Activated T-helper 1 cell treated with anti-CD3 and anti-CD28 coated beads, Interleukin-12 subunit alpha, Interleukin-12 subunit beta, Interleukin-2, Interleukin-4 antibody, amounts not matched to agents 30 ng/mL and 10 ng/mL and 1 ng/mL, durations not matched to agents 14 hours and 24 hours and 36 hours (primary cell): ENCODE measurements at regions not wholly inside any gene's neighbourhood (a gene's known extent, or its start where the extent isn't known, plus 50 kb on each side); places are given as distances from the start of the nearest gene placed in this dataset.

Experiments
- DNase-seq: peaks from one replicate; pipeline ENCODE4 v3.0.0; 2021; ENCODE audit warnings: low spot score
- H3K27ac Mint-ChIP-seq: one replicate; pipeline ENCODE4 v1.8.0; 2021; ENCODE audit warnings: mild to moderate bottlenecking, mixed read lengths
- H3K27me3 Mint-ChIP-seq: one replicate; pipeline ENCODE4 v1.8.0; 2022; ENCODE audit warnings: mild to moderate bottlenecking, moderate library complexity, mixed read lengths; ENCODE audit not compliant: insufficient read depth
- H3K36me3 Mint-ChIP-seq: one replicate; pipeline ENCODE4 v1.8.0; 2021; ENCODE audit warnings: low read depth, mixed read lengths
- H3K4me1 Mint-ChIP-seq: one replicate; pipeline ENCODE4 v1.8.0; 2021; ENCODE audit warnings: low read depth, mixed read lengths
- H3K4me3 Mint-ChIP-seq: one replicate; pipeline ENCODE4 v1.8.0; 2021; ENCODE audit warnings: mild to moderate bottlenecking, moderate library complexity, mixed read lengths
- H3K9me3 Mint-ChIP-seq: one replicate; pipeline ENCODE4 v1.8.0; 2021; ENCODE audit warnings: mixed read lengths
- intact Hi-C: fragments of 100-400 bp; cut with micrococcal nuclease; formaldehyde crosslinking; loops from one replicate; pipeline ENCODE4 v1.15.1; 2024

DNA sequence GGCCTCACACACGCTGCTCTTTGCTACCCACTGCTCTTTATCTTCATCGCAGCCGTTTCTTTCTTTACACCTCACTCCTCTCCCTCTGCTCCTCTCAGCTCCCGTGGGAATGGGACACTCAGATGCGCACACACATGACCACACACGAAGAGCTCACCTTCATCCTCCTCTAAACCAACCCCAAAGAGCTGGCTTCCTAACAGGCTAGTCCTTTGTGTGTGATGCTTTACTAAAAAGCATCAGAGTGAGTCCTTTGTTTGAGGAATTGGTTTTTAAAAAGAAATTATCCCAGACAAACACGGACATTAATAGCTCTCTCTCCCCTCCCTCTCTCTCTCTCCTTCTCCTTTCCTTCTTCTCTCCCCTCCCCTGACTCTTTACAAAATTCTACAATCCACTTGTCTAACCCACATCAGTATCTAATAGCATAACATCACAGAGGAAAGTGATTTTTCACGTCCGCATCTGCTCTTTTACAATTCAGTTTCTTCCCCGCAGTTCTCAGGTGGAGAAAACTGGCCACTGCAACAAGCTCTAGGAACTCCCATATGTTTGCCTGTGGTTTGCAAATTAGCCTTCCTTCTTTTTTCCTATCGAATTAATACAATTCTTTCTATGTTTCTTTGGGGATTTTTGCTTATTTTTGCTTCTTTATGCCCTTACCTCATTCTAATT lies 306.8 kb upstream of the CNR1 start:
- no peak overlapping the region for H3K27ac Mint-ChIP-seq
- no peaks in the 10 kb centered on the region for H3K36me3 Mint-ChIP-seq

DNA sequence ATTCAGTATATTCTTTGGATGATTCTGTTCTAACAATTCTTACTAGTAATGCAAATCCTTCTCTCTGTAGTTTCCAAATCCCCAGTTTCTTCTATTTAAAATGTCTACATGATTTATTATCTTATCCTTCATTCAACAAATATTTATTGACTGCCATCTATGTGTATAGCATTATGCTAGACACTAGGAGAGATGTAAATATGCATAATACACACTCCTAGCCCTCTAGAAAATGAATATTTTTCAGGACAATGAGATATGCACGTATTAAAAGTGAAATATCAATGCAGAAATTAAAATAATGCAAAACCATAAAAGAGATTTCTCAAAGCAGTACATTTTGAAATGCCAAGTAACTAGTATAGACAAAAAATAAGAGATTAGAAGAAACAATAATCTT lies 293.5 kb upstream of the CNR1 start:
- Mint-ChIP-seq H3K4me3 (no peak overlapping the region), H3K36me3 (no peaks in the 10 kb centered on the region), H3K27me3 (no peaks in the 10 kb centered on the region), H3K4me1 (no peaks in the 10 kb centered on the region), H3K27ac (no peak overlapping the region), H3K9me3 (no peaks in the 10 kb centered on the region)
- no peak for DNase-seq
- intact Hi-C loops = no loop called here

More for the DNA sequence above, 306.8 kb upstream of the CNR1 start:
- H3K27me3 Mint-ChIP-seq = no peaks in the 10 kb centered on the region
- no peak for DNase-seq
- intact Hi-C loops = no loop called here
- H3K4me3 Mint-ChIP-seq = no peak overlapping the region
- H3K4me1 Mint-ChIP-seq = no peaks in the 10 kb centered on the region
- no peaks in the 10 kb centered on the region for H3K9me3 Mint-ChIP-seq

DNA sequence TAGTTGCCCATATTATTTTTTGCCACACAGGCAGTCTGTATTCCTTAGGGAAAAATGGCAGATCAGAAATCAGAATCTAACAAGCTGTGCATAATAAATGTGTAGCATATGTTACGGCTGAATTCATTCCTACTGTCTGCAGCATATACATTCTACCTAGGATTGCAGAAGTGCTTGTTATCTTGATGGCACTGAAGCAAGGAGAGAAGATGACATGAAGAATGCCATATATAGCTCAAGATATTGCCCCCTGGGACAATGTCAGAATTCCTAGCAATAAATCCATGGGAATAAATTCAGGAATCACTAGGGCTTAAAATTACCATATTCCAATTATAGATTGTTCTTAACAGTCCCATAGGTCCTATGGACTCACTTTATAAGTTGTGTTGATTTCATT lies 293.0 kb upstream of the CNR1 start:
- Mint-ChIP-seq H3K36me3 (no peaks in the 10 kb centered on the region), H3K4me1 (no peaks in the 10 kb centered on the region), H3K9me3 (no peaks in the 10 kb centered on the region), H3K27ac (no peak overlapping the region), H3K4me3 (no peak overlapping the region), H3K27me3 (no peaks in the 10 kb centered on the region)
- no peak for DNase-seq
- intact Hi-C loops = no loop called here

DNA sequence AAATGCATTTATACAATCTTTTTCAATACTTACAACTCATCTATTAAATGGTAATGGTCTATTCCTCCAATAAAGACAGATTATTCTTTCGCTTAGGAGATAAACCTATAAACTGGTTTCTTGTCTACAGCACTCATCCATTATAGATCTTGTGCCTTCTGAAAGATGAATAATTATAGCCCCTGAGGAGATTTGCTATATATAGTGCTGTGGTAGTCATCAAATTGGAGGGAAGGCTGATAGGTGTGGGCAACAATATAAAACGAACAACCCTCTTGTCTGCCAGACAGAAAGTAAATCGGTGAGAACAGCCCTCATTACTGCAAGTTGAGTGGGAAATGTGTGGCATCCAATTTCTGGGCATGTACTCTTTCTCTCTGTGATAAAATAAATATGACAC lies 292.5 kb upstream of the CNR1 start:
- no peak overlapping the region for H3K27ac Mint-ChIP-seq
- H3K27me3 Mint-ChIP-seq = no peaks in the 10 kb centered on the region
- no peaks in the 10 kb centered on the region for H3K4me1 Mint-ChIP-seq
- no peaks in the 10 kb centered on the region for H3K36me3 Mint-ChIP-seq
- H3K9me3 Mint-ChIP-seq = no peaks in the 10 kb centered on the region
- no peak overlapping the region for H3K4me3 Mint-ChIP-seq
- intact Hi-C loops = no loop called here
- no peak for DNase-seq

DNA sequence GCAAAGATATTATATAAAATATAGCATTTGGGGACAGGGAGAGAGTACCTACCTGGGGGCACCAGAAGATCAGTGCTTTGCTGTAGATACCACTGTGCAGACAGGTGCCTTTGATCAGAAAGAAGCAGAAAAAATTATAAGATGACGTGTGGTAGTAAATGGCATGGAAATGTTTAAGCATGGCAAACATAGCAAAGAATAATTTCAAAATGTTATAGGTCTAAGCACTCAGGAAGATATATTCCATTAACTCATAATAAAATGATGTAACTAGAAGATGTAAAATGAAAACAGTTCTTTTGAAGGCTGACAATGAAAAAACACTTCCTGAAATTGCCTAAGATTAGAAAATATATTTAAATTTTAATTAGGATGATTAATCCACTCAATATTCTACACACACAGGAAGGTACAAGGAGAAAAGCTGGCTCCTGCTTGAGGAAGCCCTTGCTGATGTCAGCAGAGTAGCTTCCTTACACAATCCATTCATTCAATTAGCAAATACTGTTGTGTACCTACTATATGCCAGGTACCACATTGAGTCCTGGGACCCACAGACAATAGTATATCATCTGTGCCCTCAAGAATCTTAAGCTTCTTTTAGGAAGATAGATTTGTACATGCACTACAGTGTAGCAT lies 290.2 kb upstream of the CNR1 start:
- DNase-seq = no peak
- H3K27me3 Mint-ChIP-seq = no peaks in the 10 kb centered on the region
- H3K9me3 Mint-ChIP-seq = no peaks in the 10 kb centered on the region
- no peaks in the 10 kb centered on the region for H3K4me1 Mint-ChIP-seq
- intact Hi-C loops = no loop called here
- H3K36me3 Mint-ChIP-seq = no peaks in the 10 kb centered on the region
- no peak overlapping the region for H3K27ac Mint-ChIP-seq
- H3K4me3 Mint-ChIP-seq = no peak overlapping the region

DNA sequence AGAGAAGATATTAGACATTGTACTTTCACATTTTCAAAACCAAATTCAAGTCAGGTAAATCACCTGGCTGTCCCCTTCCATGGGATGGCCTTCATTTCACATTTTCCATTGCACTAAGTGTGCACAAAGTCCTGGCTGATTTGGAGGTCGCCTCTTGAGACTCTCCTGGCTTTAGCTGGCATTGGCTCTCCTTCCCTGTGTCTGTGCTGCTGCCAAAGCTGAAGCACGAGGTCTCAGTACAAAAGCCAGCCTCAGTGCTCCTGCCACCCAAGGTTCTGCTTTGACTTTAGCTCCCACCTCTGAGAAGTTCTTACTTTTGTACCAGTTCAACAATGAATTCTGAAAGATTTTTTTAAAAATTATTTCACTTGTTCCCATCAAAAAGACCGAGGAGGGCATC lies 289.2 kb upstream of the CNR1 start:
- Mint-ChIP-seq H3K36me3 (no peaks in the 10 kb centered on the region), H3K27ac (no peak overlapping the region), H3K9me3 (no peaks in the 10 kb centered on the region), H3K27me3 (no peaks in the 10 kb centered on the region), H3K4me3 (no peak overlapping the region), H3K4me1 (no peaks in the 10 kb centered on the region)
- no peak for DNase-seq
- intact Hi-C loops = no loop called here

DNA sequence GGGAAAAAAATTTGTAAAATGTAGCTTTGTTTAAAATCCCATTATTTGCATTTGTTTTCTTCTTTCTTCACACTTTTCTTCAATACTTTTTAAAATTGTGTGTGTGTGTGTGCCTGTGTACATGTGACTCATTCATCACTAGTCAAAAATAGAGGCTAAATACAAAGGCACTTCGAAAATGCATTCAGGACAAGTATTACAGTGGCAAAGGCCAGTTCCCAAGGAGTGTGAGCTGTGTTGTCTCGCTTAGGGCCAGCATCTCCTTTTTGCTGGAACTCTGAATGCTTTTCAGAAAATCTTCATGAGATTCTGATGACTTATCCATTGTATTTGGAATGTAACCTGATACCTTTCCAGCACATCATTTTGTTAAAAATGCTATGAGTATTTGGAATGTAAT lies 288.5 kb upstream of the CNR1 start:
- Mint-ChIP-seq H3K36me3 (no peaks in the 10 kb centered on the region), H3K4me3 (no peak overlapping the region), H3K4me1 (no peaks in the 10 kb centered on the region), H3K9me3 (no peaks in the 10 kb centered on the region), H3K27ac (no peak overlapping the region), H3K27me3 (no peaks in the 10 kb centered on the region)
- intact Hi-C loops = no loop called here
- DNase-seq = no peak

DNA sequence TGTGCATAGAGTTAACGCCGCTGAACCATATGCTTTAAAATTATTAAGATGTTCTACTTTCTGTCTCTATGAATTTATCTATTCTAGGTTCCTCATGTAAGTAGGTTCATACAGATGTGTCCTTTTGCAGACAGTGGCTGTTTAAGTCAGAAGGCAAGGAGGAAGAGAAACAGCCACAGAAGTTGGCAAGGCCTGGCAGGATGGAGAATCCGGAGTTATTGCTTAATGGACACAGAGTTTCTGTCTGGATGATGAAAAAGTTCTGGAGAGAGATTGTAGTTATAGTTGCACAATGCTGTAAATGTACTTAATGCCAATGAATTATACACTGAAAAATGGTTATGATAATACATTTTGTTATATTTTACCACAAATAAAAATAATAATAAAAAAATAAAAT lies 283.6 kb upstream of the CNR1 start:
- Mint-ChIP-seq H3K9me3 (no peaks in the 10 kb centered on the region), H3K27me3 (no peaks in the 10 kb centered on the region), H3K27ac (no peak overlapping the region), H3K4me3 (no peak overlapping the region), H3K36me3 (no peaks in the 10 kb centered on the region), H3K4me1 (no peaks in the 10 kb centered on the region)
- no peak for DNase-seq
- intact Hi-C loops = no loop called here

DNA sequence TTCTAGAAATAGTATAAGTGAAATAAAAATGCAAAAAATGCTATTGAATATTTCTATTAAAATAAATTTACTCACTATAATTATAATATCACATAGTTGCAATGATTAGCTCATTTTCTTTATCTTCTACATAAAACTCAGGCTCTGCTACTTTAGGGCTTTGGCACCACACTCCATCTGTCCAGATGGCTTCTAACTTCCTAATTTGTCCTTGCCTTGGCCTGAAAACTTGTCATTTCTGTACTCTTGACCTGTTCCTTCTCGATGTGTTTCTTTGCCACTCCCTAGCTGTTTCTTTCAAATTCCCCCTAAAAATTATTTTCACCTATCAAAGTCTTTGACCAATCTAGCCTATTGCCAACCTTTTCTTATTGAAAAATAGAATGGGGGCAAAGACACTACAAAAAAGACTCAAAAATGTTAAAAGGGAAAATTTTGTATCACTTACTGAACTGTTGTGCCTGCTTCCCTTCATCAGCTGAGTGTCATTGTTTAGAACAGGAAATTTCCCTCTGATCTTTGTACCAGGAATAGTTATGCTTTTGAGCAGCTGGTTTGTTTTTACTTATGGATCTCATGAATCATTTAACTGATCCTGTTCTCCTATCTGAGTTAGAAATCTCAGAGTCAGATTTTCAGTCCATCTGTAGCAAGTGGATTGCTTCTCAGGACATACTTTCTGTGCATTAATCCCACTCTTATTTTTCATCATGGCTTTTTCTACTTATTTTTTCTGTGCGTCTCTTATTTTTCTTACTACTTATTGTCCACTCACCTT lies 279.2 kb upstream of the CNR1 start:
- DNase-seq = no peak
- Mint-ChIP-seq H3K36me3 (no peaks in the 10 kb centered on the region), H3K27me3 (no peaks in the 10 kb centered on the region), H3K27ac (no peak overlapping the region), H3K4me3 (no peak overlapping the region), H3K4me1 (no peaks in the 10 kb centered on the region), H3K9me3 (no peaks in the 10 kb centered on the region)
- intact Hi-C loops = no loop called here

DNA sequence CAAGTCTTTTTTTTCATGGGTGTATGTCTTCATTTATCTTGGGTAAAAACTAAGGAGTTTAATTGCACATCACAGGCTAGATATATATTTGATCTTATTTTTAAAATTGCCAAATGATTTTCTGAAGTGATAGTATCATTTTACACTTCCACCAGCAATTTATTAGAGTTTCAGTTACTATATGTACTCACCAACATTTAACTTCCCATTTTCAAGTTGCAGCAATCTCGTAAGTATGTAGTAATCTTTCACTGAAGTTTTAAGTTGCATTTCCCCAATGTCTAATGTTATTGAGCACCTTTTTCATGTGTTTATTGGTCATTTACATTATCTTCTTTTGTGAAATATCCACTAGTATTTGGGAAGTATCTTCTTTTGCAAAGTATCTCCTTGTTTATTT lies 277.4 kb upstream of the CNR1 start:
- no peak for DNase-seq
- Mint-ChIP-seq H3K27me3 (peaks cover 1% of the 10 kb centered on the region), H3K4me1 (no peaks in the 10 kb centered on the region), H3K4me3 (no peak overlapping the region), H3K9me3 (no peaks in the 10 kb centered on the region), H3K36me3 (no peaks in the 10 kb centered on the region), H3K27ac (no peak overlapping the region)
- intact Hi-C loops = no loop called here

DNA sequence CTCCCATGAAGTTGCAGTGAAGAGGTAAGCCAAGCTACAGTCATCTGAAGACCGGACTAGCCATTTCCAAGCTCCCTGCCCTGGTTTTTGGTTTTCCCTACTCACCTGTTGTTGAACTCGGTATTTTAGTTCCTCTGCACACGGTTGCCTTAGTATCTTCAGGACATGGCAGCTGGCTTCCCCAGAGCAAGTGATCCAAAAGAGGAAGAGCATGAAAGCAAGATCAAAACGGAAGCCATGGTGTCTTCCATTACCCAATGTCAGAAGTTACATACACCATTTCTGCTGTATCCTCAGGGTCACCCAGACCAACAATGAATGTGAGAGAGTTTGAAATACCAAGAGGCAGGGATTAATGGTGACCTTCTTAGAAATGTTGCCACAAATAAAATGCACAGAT lies 276.6 kb upstream of the CNR1 start:
- DNase-seq = no peak
- Mint-ChIP-seq H3K9me3 (no peaks in the 10 kb centered on the region), H3K36me3 (no peaks in the 10 kb centered on the region), H3K27me3 (peaks cover 1% of the 10 kb centered on the region), H3K4me1 (no peaks in the 10 kb centered on the region), H3K27ac (no peak overlapping the region), H3K4me3 (no peak overlapping the region)
- intact Hi-C loops = no loop called here

DNA sequence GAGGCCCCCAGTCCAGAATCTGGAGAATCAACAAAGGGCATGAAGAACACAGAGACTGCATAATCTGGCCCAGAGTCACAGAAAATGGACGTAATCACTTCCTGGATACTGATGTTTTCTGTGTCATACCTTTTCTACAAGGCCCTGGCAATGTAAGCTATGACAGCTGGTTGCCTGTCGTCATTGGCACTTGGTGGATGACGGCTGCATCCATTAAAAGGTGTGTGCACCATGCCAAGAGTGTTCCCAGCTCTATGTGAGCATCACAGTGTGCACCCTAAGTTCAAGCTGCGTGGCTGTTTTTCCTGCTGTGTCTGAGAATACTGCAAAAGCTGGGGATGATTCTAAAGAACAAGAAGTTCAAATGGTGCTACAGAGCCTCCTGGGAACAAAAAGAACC lies 275.2 kb upstream of the CNR1 start:
- intact Hi-C loops = no loop called here
- Mint-ChIP-seq H3K4me1 (no peaks in the 10 kb centered on the region), H3K27ac (no peak overlapping the region), H3K4me3 (no peak overlapping the region), H3K36me3 (no peaks in the 10 kb centered on the region), H3K27me3 (peaks cover 1% of the 10 kb centered on the region), H3K9me3 (no peaks in the 10 kb centered on the region)
- no peak for DNase-seq

DNA sequence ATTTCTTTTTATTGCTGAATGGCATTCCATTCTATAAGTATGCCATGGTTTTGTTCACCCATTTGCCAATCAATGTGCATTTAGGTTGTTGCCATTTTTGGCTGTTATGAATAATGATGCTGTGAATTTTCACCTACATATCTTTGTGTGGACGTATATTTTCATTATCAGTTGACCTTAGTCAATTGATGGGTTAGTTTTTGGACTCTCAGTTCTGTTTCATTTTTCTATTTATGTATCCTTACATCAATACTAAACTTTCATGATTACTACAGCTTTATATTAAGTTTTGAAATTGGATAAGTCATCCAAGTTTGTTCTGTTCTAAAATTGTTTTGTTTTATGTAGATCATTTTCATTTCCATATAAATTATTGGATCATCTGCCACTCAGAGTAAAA lies 261.9 kb upstream of the CNR1 start:
- no peak for DNase-seq
- Mint-ChIP-seq H3K27me3 (peaks cover 1% of the 10 kb centered on the region), H3K36me3 (no peaks in the 10 kb centered on the region), H3K9me3 (no peaks in the 10 kb centered on the region), H3K27ac (no peak overlapping the region), H3K4me3 (no peak overlapping the region), H3K4me1 (no peaks in the 10 kb centered on the region)
- intact Hi-C loops = no loop called here
